Adrenal gland (tissue), 9 donors: ENCODE measurements at regions not wholly inside any gene's neighbourhood (a gene's known extent, or its start where the extent isn't known, plus 50 kb on each side); places are given as distances from the start of the nearest gene placed in this dataset.

Source experiments
- DNase-seq, 7 donors: peaks; one replicate each; pipeline ENCODE4 v3.0.0-alpha.2; 2019 to 2020
- H3K27ac ChIP-seq, 5 donors: fragments of 200-600 bp; sonication (generic) in 4 of 5; 1 replicate in 3 of 5; 2 replicates in 2 of 5; pipeline versions ENCODE4 v1.5.1 to v1.8.0; 2016 to 2020; ENCODE audit warnings: mild to moderate bottlenecking in 1 of 5
- H3K27me3 ChIP-seq: fragments of 200-600 bp; 2 replicates; pipeline ENCODE4 v1.8.0; 2021
- H3K36me3 ChIP-seq, 2 donors: fragments of 200-600 bp; replicated peaks in 1 of 2; 1 replicate in 1 of 2; 2 replicates in 1 of 2; pipeline versions ENCODE4 v1.5.1 to v1.8.0; 2018 to 2022
- H3K4me1 ChIP-seq, 2 donors: fragments of 200-600 bp; replicated peaks in 1 of 2; 1 replicate in 1 of 2; 2 replicates in 1 of 2; pipeline versions ENCODE4 v1.5.1 to v1.8.0; 2018 to 2021
- H3K4me3 ChIP-seq, 4 donors: fragments of 200-600 bp; sonication (generic) in 3 of 4; one replicate each; pipeline ENCODE4 v1.5.1; 2016 to 2018
- H3K9me3 ChIP-seq, 3 donors: fragments of 200-600 bp; sonication (generic) in 1 of 3; replicated peaks in 1 of 3; 1 replicate in 2 of 3; 2 replicates in 1 of 3; pipeline versions ENCODE4 v1.5.1 to v1.8.0; 2016 to 2021
- POLR2A ChIP-seq, 2 donors: fragments of 450-650 bp; IDR thresholded peaks; one replicate each; pipeline ENCODE4 v1.6.1; 2017; ENCODE audit warnings: antibody characterized with exemption in 2 of 2, mild to moderate bottlenecking in 2 of 2, moderate library complexity in 1 of 2
- WGBS, 4 donors: extraction: QIAGEN DNeasy Blood & Tissue Kit in 2 of 4; methylation state at CpG; one replicate each; pipeline versions ENCODE4 v1.1.5 to v1.1.7; 2013 to 2017; 5-methylcytosine and 5-hydroxymethylcytosine counted together
- intact Hi-C, 2 donors: fragments of 100-400 bp; cut with DNase I; formaldehyde crosslinking; loops; one replicate each; pipeline versions ENCODE4 v1.14.1 to v1.15.0; 2022 to 2023
- TF ChIP-seq, protein P1 (sequence below), 6 experiments: fragments of 450-650 bp in 4 of 6; fragments of 200-600 bp in 2 of 6; sonication (generic) in 1 of 6; IDR thresholded peaks; 1 replicate in 5 of 6; 2 replicates in 1 of 6; pipeline versions ENCODE4 v1.5.1 to v1.8.0; 2016 to 2021; ENCODE audit warnings: antibody characterized with exemption in 6 of 6, mild to moderate bottlenecking in 2 of 6, moderate library complexity in 1 of 6
- donor health status: healthy with polysubstance abuse.
- donor health status: Bipolar disorder and iron deficiency.
- donor health status: DM: yes; HTN: yes; CAD: no.
- donor health status: DM: no; HTN: no; CAD: no.
- donor health status: DM: no; HTN: no; CAD: no.

DNA sequence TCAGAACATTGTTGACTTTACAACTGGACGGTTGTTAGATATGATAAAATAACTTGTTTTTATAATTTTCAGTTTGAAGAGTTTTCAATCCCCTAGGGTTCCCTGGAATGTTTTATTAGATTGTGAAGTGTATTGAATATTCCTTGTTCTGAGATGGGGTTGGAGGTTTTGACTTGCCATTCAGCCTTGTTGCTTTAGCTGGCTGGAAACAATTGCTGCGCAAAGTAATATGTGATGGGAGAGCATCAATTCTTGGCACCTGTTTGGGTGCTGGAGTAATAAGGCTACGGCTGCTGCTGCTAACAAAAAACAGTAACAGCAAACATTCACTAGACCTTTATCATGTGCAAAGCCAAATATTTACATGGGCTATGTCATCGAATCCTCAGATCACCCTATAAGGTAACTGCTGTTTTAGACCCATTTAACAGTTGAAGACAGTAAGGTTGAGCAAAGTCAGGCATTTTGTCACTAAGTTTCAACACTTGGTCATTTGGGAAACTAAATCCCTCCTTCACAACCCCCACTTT lies 241.0 kb upstream of the TBX3 start:
- intact Hi-C loops = no loop called here
- no peaks in the 10 kb centered on the region for H3K9me3 ChIP-seq
- no peaks in the 10 kb centered on the region for H3K36me3 ChIP-seq
- H3K4me3 ChIP-seq = no peak overlapping the region
- DNase-seq = no peak
- H3K27ac ChIP-seq = no peak overlapping the region
- 78 to 91% (median 84%) methylated on average over 4 of the region's 4 CpGs for WGBS, 4 donors
- TF ChIP-seq, protein P1, sequence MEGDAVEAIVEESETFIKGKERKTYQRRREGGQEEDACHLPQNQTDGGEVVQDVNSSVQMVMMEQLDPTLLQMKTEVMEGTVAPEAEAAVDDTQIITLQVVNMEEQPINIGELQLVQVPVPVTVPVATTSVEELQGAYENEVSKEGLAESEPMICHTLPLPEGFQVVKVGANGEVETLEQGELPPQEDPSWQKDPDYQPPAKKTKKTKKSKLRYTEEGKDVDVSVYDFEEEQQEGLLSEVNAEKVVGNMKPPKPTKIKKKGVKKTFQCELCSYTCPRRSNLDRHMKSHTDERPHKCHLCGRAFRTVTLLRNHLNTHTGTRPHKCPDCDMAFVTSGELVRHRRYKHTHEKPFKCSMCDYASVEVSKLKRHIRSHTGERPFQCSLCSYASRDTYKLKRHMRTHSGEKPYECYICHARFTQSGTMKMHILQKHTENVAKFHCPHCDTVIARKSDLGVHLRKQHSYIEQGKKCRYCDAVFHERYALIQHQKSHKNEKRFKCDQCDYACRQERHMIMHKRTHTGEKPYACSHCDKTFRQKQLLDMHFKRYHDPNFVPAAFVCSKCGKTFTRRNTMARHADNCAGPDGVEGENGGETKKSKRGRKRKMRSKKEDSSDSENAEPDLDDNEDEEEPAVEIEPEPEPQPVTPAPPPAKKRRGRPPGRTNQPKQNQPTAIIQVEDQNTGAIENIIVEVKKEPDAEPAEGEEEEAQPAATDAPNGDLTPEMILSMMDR (IDR thresholded peaks at IDR 0.05) = no peak
- TF ChIP-seq POLR2A (IDR thresholded peaks at IDR 0.05) = no peak
- no peaks in the 10 kb centered on the region for H3K27me3 ChIP-seq
- peaks cover 0 to 8% of the 10 kb centered on the region in 2 donors for H3K4me1 ChIP-seq

GRCh38 chr12:114921781-114922180 lies 237.8 kb upstream of the TBX3 start:
- Histone ChIP-seq H3K4me3 (no peak overlapping the region), H3K4me1 (peaks cover 0 to 8% of the 10 kb centered on the region in 2 donors), H3K27ac (peak overlapping the region in 1 of 5 donors; percentile 47), H3K36me3 (no peaks in the 10 kb centered on the region), H3K27me3 (no peaks in the 10 kb centered on the region), H3K9me3 (no peaks in the 10 kb centered on the region)
- DNase-seq = no peak
- TF ChIP-seq, protein P1 (IDR thresholded peaks at IDR 0.05) = no peak
- no peak for TF ChIP-seq POLR2A (IDR thresholded peaks at IDR 0.05)
- WGBS, 4 donors = 17 to 39% (median 31%) methylated on average over 1 of the region's 1 CpG
- intact Hi-C loops = no loop called here

- Histone ChIP-seq H3K4me1 (peaks cover 0 to 8% of the 10 kb centered on the region in 2 donors), H3K27me3 (no peaks in the 10 kb centered on the region), H3K27ac (peak overlapping the region in 2 of 5 donors; percentile 17 to 47), H3K9me3 (no peaks in the 10 kb centered on the region), H3K36me3 (no peaks in the 10 kb centered on the region), H3K4me3 (no peak overlapping the region)
- TF ChIP-seq POLR2A (IDR thresholded peaks at IDR 0.05) = no peak
- TF ChIP-seq, protein P1 (IDR thresholded peaks at IDR 0.05) = no peak
- peak in 2 of 7 donors; percentile 38 to 49 for DNase-seq
- intact Hi-C loops = no loop called here
- WGBS, 4 donors = 30 to 50% (median 44%) methylated on average over 5 of the region's 5 CpGs
Observed at GRCh38 chr12:114920771-114921554, 237.0 kb upstream of the TBX3 start.

DNA sequence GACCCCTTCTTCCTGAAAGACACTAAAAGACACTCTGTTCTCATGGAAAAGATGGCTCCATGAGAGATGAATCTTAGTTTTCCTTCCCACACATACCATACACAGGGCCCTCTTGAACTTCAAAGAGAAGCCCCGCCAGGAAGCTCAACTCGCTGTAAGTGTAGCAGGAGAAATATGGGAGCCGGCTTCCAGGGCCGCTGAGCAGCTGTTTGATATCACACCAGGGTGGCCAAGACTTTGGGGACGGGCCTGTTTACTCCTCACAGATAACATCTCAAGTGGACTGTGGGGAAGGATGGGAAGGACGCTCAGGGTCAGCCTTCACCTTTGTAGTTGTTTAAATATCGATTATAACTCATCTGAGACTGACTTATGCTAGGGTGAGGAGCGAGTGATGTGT lies 235.5 kb upstream of the TBX3 start:
- intact Hi-C loops = no loop called here
- Histone ChIP-seq H3K4me3 (no peak overlapping the region), H3K27ac (no peak overlapping the region), H3K4me1 (peaks cover 6 to 16% of the 10 kb centered on the region in 2 donors), H3K36me3 (no peaks in the 10 kb centered on the region), H3K9me3 (no peaks in the 10 kb centered on the region), H3K27me3 (no peaks in the 10 kb centered on the region)
- WGBS, 4 donors = 74 to 77% (median 76%) methylated on average over 8 of the region's 8 CpGs
- TF ChIP-seq, protein P1 (IDR thresholded peaks at IDR 0.05) = no peak
- no peak for TF ChIP-seq POLR2A (IDR thresholded peaks at IDR 0.05)
- no peak for DNase-seq
